HepG2 (cell line): ENCODE measurements at regions not wholly inside any gene's neighbourhood (a gene's known extent, or its start where the extent isn't known, plus 50 kb on each side); places are given as distances from the start of the nearest gene placed in this dataset.

Experiments used
- IRF2 ChIP-seq: IDR thresholded peaks from 2 replicates; pipeline ENCODE4 v1.6.1; 2018; ENCODE audit warnings: missing genetic modification reagents, missing compliant biosample characterization
- SRSF1 ChIP-seq: fragments of 200-400 bp; formaldehyde crosslinking; optimal IDR thresholded peaks from 2 replicates; pipeline ENCODE3; 2017; ENCODE audit warnings: mild to moderate bottlenecking, low read depth, low read length, moderate library complexity

DNA sequence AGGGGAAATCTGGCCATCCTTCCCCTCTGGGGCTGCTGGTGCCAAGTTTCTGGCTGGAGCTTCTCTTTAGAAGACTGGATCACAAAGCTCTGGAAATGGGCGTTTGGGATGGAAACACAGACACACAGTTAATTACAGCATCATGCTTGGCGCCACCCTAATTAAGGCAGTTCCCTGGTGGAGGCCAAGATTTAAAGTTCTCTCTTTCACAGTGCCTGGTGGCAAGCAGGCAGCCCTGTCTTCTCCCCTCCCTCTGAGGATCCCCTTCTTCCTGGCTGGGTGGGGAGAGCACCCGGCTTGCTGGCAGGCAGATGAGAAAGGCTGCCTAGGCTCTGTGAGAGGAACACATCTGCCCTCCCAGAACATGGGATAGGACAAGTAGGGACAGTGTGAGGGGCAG lies 59.0 kb upstream of the NKD1 start:
- TF ChIP-seq SRSF1 (no peak), IRF2 (CRISPR knock-in tag) (no peak)
